B cell (primary cell): ENCODE measurements at regions not wholly inside any gene's neighbourhood (a gene's known extent, or its start where the extent isn't known, plus 50 kb on each side); places are given as distances from the start of the nearest gene placed in this dataset.

Experiments used
- CTCF ChIP-seq: fragments of 200-600 bp; IDR thresholded peaks from one replicate; pipeline ENCODE4 v1.8.0; 2022; ENCODE audit warnings: antibody characterized with exemption, mild to moderate bottlenecking
- EZH2 ChIP-seq: IDR thresholded peaks from 2 replicates; pipeline ENCODE4 v1.6.1; 2012; ENCODE audit warnings: borderline replicate concordance, low read depth, mild to moderate bottlenecking, moderate library complexity, low read length; ENCODE audit not compliant: insufficient read depth, poor library complexity, severe bottlenecking

- no peak for TF ChIP-seq CTCF
- TF ChIP-seq EZH2: no peak
Measured at GRCh38 chr10:117875793-117876192, 170.9 kb downstream of the RAB11FIP2 start.
